IMR-90 (cell line): ENCODE measurements at regions not wholly inside any gene's neighbourhood (a gene's known extent, or its start where the extent isn't known, plus 50 kb on each side); places are given as distances from the start of the nearest gene placed in this dataset.

Experiments used
- ATAC-seq: fragments of 200-7000 bp; cut with Tn5 transposase; 2 replicates; pipeline ENCODE4 v1.9.1; 2020; ENCODE audit warnings: low read depth, mild to moderate bottlenecking, moderate library complexity
- BruUV-seq: library from RNA; stranded (reverse); fragments of 400-500 nt; replicated peaks from 2 replicates; lab custom pipeline; 2021; lab: Mats Ljungman, UMichigan
- CTCF ChIA-PET: fragments of 300-600 bp; formaldehyde crosslinking; extraction: SDS; loops from one replicate; lab custom pipeline; 2021; ENCODE audit warnings: antibody characterized with exemption; lab: Yijun Ruan, JAX
- POLR2A ChIA-PET: fragments of 300-600 bp; sonication (Branson Sonifier 250); formaldehyde crosslinking; loops from one replicate; lab custom pipeline; 2022; ENCODE audit warnings: antibody characterized with exemption; ENCODE audit not compliant: unreplicated experiment; lab: Charles Lee
- DNase-seq: peaks from one replicate; pipeline ENCODE4 v3.0.0; 2013
- H2AFZ ChIP-seq: replicated peaks from 2 replicates; pipeline ENCODE3; 2013; ENCODE audit warnings: low read length, mild to moderate bottlenecking; ENCODE audit not compliant: poor library complexity
- H2AK5ac ChIP-seq: 2 replicates; pipeline ENCODE4 v1.6.1; 2013; ENCODE audit warnings: low read depth, low read length, inconsistent platforms
- H2AK9ac ChIP-seq: replicated peaks from 2 replicates; pipeline ENCODE3; 2013; ENCODE audit warnings: mild to moderate bottlenecking, low read depth, low read length, moderate library complexity; ENCODE audit not compliant: poor library complexity
- H2BK120ac ChIP-seq: 2 replicates; pipeline ENCODE4 v1.6.1; 2013; ENCODE audit warnings: low read depth, low read length, inconsistent platforms
- H2BK15ac ChIP-seq: 3 replicates; pipeline ENCODE4 v1.6.1; 2013; ENCODE audit warnings: low read depth, low read length, inconsistent platforms
- H2BK20ac ChIP-seq: 2 replicates; pipeline ENCODE4 v1.6.1; 2013; ENCODE audit warnings: low read depth, mild to moderate bottlenecking, inconsistent platforms, low read length, moderate library complexity
- H2BK5ac ChIP-seq: 2 replicates; pipeline ENCODE4 v1.6.1; 2013; ENCODE audit warnings: mild to moderate bottlenecking, low read depth, low read length, inconsistent platforms; ENCODE audit not compliant: poor library complexity, severe bottlenecking
- H3K14ac ChIP-seq: replicated peaks from 2 replicates; pipeline ENCODE4 v1.6.1; 2013; ENCODE audit warnings: low read depth, low read length, inconsistent platforms
- H3K18ac ChIP-seq: 2 replicates; pipeline ENCODE4 v1.6.1; 2013; ENCODE audit warnings: low read depth, low read length, control low read depth
- H3K23ac ChIP-seq: 2 replicates; pipeline ENCODE4 v1.6.1; 2013; ENCODE audit warnings: low read depth, low read length, inconsistent platforms
- H3K27ac ChIP-seq: 2 replicates; pipeline ENCODE4 v1.5.1; 2013; ENCODE audit warnings: mild to moderate bottlenecking, control low read depth, low read length; ENCODE audit not compliant: insufficient read depth
- H3K27me3 ChIP-seq: 2 replicates; pipeline ENCODE4 v1.6.1; 2013; ENCODE audit warnings: low read length; ENCODE audit not compliant: control insufficient read depth, insufficient read depth
- H3K36me3 ChIP-seq: 2 replicates; pipeline ENCODE4 v1.6.1; 2013; ENCODE audit warnings: low read length, mixed read lengths; ENCODE audit not compliant: control insufficient read depth, insufficient read depth
- H3K4ac ChIP-seq: 2 replicates; pipeline ENCODE4 v1.6.1; 2013; ENCODE audit warnings: low read depth, low read length, inconsistent platforms
- H3K4me1 ChIP-seq: 2 replicates; pipeline ENCODE4 v1.6.1; 2013; ENCODE audit warnings: low read length, mixed read lengths; ENCODE audit not compliant: control insufficient read depth, insufficient read depth
- H3K4me2 ChIP-seq: 2 replicates; pipeline ENCODE4 v1.6.1; 2013; ENCODE audit warnings: low read depth, mild to moderate bottlenecking, control low read depth, low read length, moderate library complexity
- H3K4me3 ChIP-seq: 2 replicates; pipeline ENCODE4 v1.5.1; 2013; ENCODE audit warnings: low read depth, mild to moderate bottlenecking, control low read depth, low read length, moderate library complexity; ENCODE audit not compliant: insufficient read depth
- H3K56ac ChIP-seq: 2 replicates; pipeline ENCODE4 v1.6.1; 2013; ENCODE audit warnings: low read length, inconsistent platforms; ENCODE audit not compliant: insufficient read depth; ENCODE audit errors: extremely low read depth
- H3K79me1 ChIP-seq, 2 experiments: 2 replicates each; pipeline ENCODE4 v1.6.1; 2013; ENCODE audit warnings: low read length in 2 of 2, inconsistent platforms in 1 of 2, low read depth in 1 of 2
- H3K9ac ChIP-seq: 2 replicates; pipeline ENCODE4 v1.6.1; 2013; ENCODE audit warnings: low read depth, low read length, control low read depth
- H3K9me1 ChIP-seq: 2 replicates; pipeline ENCODE4 v1.6.1; 2013; ENCODE audit warnings: low read length, inconsistent platforms; ENCODE audit not compliant: insufficient read depth
- H3K9me3 ChIP-seq: 2 replicates; pipeline ENCODE4 v1.6.1; 2013; ENCODE audit warnings: low read length; ENCODE audit not compliant: control insufficient read depth, insufficient read depth
- H4K20me1 ChIP-seq: 2 replicates; pipeline ENCODE4 v1.6.1; 2013; ENCODE audit warnings: low read length, inconsistent platforms; ENCODE audit not compliant: insufficient read depth
- H4K5ac ChIP-seq: 2 replicates; pipeline ENCODE4 v1.6.1; 2013; ENCODE audit warnings: mild to moderate bottlenecking, low read depth, low read length, control low read depth
- H4K8ac ChIP-seq, 2 experiments: 2 replicates each; pipeline ENCODE4 v1.6.1; 2013; ENCODE audit warnings: low read depth in 2 of 2, low read length in 2 of 2, control low read depth in 1 of 2, inconsistent platforms in 1 of 2
- H4K91ac ChIP-seq: 2 replicates; pipeline ENCODE4 v1.6.1; 2013; ENCODE audit warnings: low read depth, low read length, inconsistent platforms; ENCODE audit not compliant: insufficient read depth
- CHD1 ChIP-seq: IDR thresholded peaks from 2 replicates; pipeline ENCODE4 v1.6.1; 2012; ENCODE audit warnings: low read depth, low read length, improper control_type of control experiment
- ELK1 ChIP-seq: fragments of 150-350 bp; IDR thresholded peaks from 2 replicates; pipeline ENCODE4 v1.6.1; 2016; ENCODE audit warnings: low read depth, mild to moderate bottlenecking, low read length, moderate library complexity, borderline replicate concordance
- FOS ChIP-seq: fragments of 150-350 bp; IDR thresholded peaks from 2 replicates; pipeline ENCODE4 v1.6.1; 2016; ENCODE audit warnings: low read depth, low read length
- POLR2A ChIP-seq: IDR thresholded peaks from 2 replicates; pipeline ENCODE4 v1.6.1; 2012; ENCODE audit warnings: mild to moderate bottlenecking, low read depth, low read length
- WGBS, 2 experiments: methylation state at CpG; one replicate each; pipeline versions ENCODE4 v1.1.5 to v1.1.7; 2013; ENCODE audit warnings: missing lambda C conversion rate in 2 of 2; ENCODE audit not compliant: insufficient read length in 1 of 2; ENCODE audit errors: extremely low coverage in 2 of 2; 5-methylcytosine and 5-hydroxymethylcytosine counted together
- dilution Hi-C: fragments of 300-500 bp; cut with HindIII; formaldehyde crosslinking; loops from one replicate; pipeline ENCODE4 v1.14.3; 2018; ENCODE audit warnings: low sequenced_read_pairs; ENCODE audit not compliant: unreplicated experiment
- in situ Hi-C: fragments of 300-500 bp; cut with MboI; formaldehyde crosslinking; loops from 3 replicates; pipeline ENCODE4 v1.14.3; 2019; ENCODE audit warnings: low sequenced_read_pairs, inconsistent platforms, mixed read lengths
- intact Hi-C: fragments of 100-400 bp; cut with micrococcal nuclease; formaldehyde crosslinking; loops from 2 replicates; pipeline ENCODE4 v1.10.0; 2022

- no peak for ATAC-seq
- in situ Hi-C loops = no loop called here
- H3K4ac ChIP-seq = no peak overlapping the region
- no peak overlapping the region for H3K23ac ChIP-seq
- H3K4me1 ChIP-seq = no peaks in the 10 kb centered on the region
- H2BK15ac ChIP-seq = no peak overlapping the region
- no peak overlapping the region for H4K8ac ChIP-seq
- H3K9ac ChIP-seq = no peak overlapping the region
- no peaks in the 10 kb centered on the region for H4K20me1 ChIP-seq
- H3K4me2 ChIP-seq = no peak overlapping the region
- H3K27ac ChIP-seq = no peak overlapping the region
- H3K27me3 ChIP-seq = no peaks in the 10 kb centered on the region
- no peak overlapping the region for H2BK5ac ChIP-seq
- TF ChIP-seq ELK1 (no peak), CHD1 (no peak), FOS (no peak), POLR2A (no peak)
- POLR2A ChIA-PET = no interaction called here
- no CpG with 5 or more reads among the region's 1 CpG for WGBS, 2 experiments
- H3K56ac ChIP-seq = no peak overlapping the region
- H3K4me3 ChIP-seq = no peak overlapping the region
- DNase-seq = no peak
- CTCF ChIA-PET = interaction anchor here (0.6 kb wide), 1 partner anchor 86 kb away, joined by 4 read pairs; no protein-coding TSS in a partner anchor
- H2AFZ ChIP-seq = no peak overlapping the region
- H3K79me1 ChIP-seq = no peaks in the 10 kb centered on the region
- dilution Hi-C loops = no loop called here
- H3K14ac ChIP-seq = no peak overlapping the region
- H2AK9ac ChIP-seq = no peak overlapping the region
- H4K5ac ChIP-seq = no peak overlapping the region
- no peaks in the 10 kb centered on the region for H3K9me1 ChIP-seq
- intact Hi-C loops = no loop called here
- no TSS peak for BruUV-seq
- H3K9me3 ChIP-seq = peaks cover 3% of the 10 kb centered on the region; the same call in 1 of the 2 replicates
- H4K91ac ChIP-seq = no peak overlapping the region
- no peaks in the 10 kb centered on the region for H3K36me3 ChIP-seq
- no peak overlapping the region for H2BK120ac ChIP-seq
- H2AK5ac ChIP-seq = no peak overlapping the region
- no peak overlapping the region for H3K18ac ChIP-seq
- no peak overlapping the region for H2BK20ac ChIP-seq
Measured at GRCh38 chr9:80720579-80720978, 968.8 kb downstream of the TLE1 start.
